Right lobe of liver (tissue), 4 donors: ENCODE measurements at regions not wholly inside any gene's neighbourhood (a gene's known extent, or its start where the extent isn't known, plus 50 kb on each side); places are given as distances from the start of the nearest gene placed in this dataset.

Experiments
- CTCF ChIP-seq, 4 donors: fragments of 200-600 bp in 3 of 4; fragments of 450-650 bp in 1 of 4; IDR thresholded peaks; one replicate each; pipeline versions ENCODE4 v1.5.1 to v1.8.0; 2016 to 2022; ENCODE audit warnings: antibody characterized with exemption in 4 of 4, mild to moderate bottlenecking in 2 of 4
- POLR2A ChIP-seq: fragments of 450-650 bp; IDR thresholded peaks from one replicate; pipeline ENCODE4 v1.6.1; 2017; ENCODE audit warnings: antibody characterized with exemption, mild to moderate bottlenecking
- donor health status: DM: no; HTN: no; CAD: no.
- donor health status: DM: no; HTN: no; CAD: no.
- donor health status: DM: no; HTN: yes; CAD: no.

- TF ChIP-seq CTCF (IDR thresholded peaks at IDR 0.05) (no peak), POLR2A (no peak)
Observed at GRCh38 chr4:81915430-81915829, 443.7 kb upstream of the RASGEF1B start.
